ENCODE measurements at regions not wholly inside any gene's neighbourhood (a gene's known extent, or its start where the extent isn't known, plus 50 kb on each side); places are given as distances from the start of the nearest gene placed in this dataset.

GRCh38 chr5:124538191-124538590 is 208.2 kb downstream of the ZNF608 start:
- H3K9ac ChIP-seq (ENCODE audit: insufficient read depth, low read length, poor library complexity, severe bottlenecking), result no peak overlapping the region
- H3K9me3 ChIP-seq (replicated peaks in 1 of 2; ENCODE audit: control insufficient read depth in 1 of 2, insufficient read depth in 1 of 2, low read length in 2 of 2), result no peaks in the 10 kb centered on the region
- H3K4me3 ChIP-seq (replicated peaks in 1 of 3; ENCODE audit: low read depth in 2 of 3, low read length in 3 of 3), result no peak overlapping the region
- no peaks in the 10 kb centered on the region for H4K20me1 ChIP-seq (ENCODE audit: insufficient read depth, low read length)
- no peaks in the 10 kb centered on the region for H3K4me1 Mint-ChIP-seq
- no peaks in the 10 kb centered on the region for H3K27me3 ChIP-seq (ENCODE audit: control insufficient read depth in 2 of 2, insufficient read depth in 2 of 2, low read length in 2 of 2)
- H3K27me3 Mint-ChIP-seq (ENCODE audit: low read depth in 3 of 3), result peaks cover 0 to 1% (median 0%) of the 10 kb centered on the region in 3 donors
- H3K4me3 Mint-ChIP-seq, result no peak overlapping the region
- intact Hi-C loops (cut with micrococcal nuclease), result no loop called here
- H3K4me2 ChIP-seq (replicated peaks; ENCODE audit: extremely low read depth, low read length, poor library complexity, severe bottlenecking), result no peak overlapping the region
- no peak for DNase-seq
- no peaks in the 10 kb centered on the region for H3K4me1 ChIP-seq (ENCODE audit: control insufficient read depth in 1 of 2, insufficient read depth in 2 of 2, low read length in 2 of 2)
- TF ChIP-seq CTCF (IDR thresholded peaks at IDR 0.05), result no peak
- no peaks in the 10 kb centered on the region for H3K79me2 ChIP-seq (ENCODE audit: insufficient read depth, low read length)
- peaks cover 3 to 18% (median 8%) of the 10 kb centered on the region in 7 donors for H3K9me3 Mint-ChIP-seq
- WGBS (ENCODE audit: insufficient coverage), result 65% methylated on average over 2 of the region's 3 CpGs
- H3K27ac Mint-ChIP-seq, result no peak overlapping the region
- H3K36me3 Mint-ChIP-seq, result no peaks in the 10 kb centered on the region
- no peak overlapping the region for H2AFZ ChIP-seq (ENCODE audit: insufficient read depth, low read depth, low read length, poor library complexity, severe bottlenecking)
- no peaks in the 10 kb centered on the region for H3K36me3 ChIP-seq (replicated peaks in 1 of 2; ENCODE audit: control insufficient read depth in 1 of 2, insufficient read depth in 2 of 2, low read length in 2 of 2)
- H3K27ac ChIP-seq (ENCODE audit: low read depth in 1 of 2, low read length in 2 of 2), result no peak overlapping the region

GRCh38 chr5:124537522-124537921 is 208.9 kb downstream of the ZNF608 start:
- no peak for DNase-seq
- intact Hi-C loops (cut with micrococcal nuclease), result no loop called here
- Histone ChIP-seq H4K20me1 (ENCODE audit: insufficient read depth, low read length) (no peaks in the 10 kb centered on the region), H3K4me2 (replicated peaks; ENCODE audit: extremely low read depth, low read length, poor library complexity, severe bottlenecking) (no peak overlapping the region), H3K4me3 (replicated peaks in 1 of 3; ENCODE audit: low read depth in 2 of 3, low read length in 3 of 3) (no peak overlapping the region), H3K36me3 (replicated peaks in 1 of 2; ENCODE audit: control insufficient read depth in 1 of 2, insufficient read depth in 2 of 2, low read length in 2 of 2) (no peaks in the 10 kb centered on the region), H3K4me1 (ENCODE audit: control insufficient read depth in 1 of 2, insufficient read depth in 2 of 2, low read length in 2 of 2) (no peaks in the 10 kb centered on the region), H3K27me3 (ENCODE audit: control insufficient read depth in 2 of 2, insufficient read depth in 2 of 2, low read length in 2 of 2) (no peaks in the 10 kb centered on the region), H3K9me3 (replicated peaks in 1 of 2; ENCODE audit: control insufficient read depth in 1 of 2, insufficient read depth in 1 of 2, low read length in 2 of 2) (no peaks in the 10 kb centered on the region), H2AFZ (ENCODE audit: insufficient read depth, low read depth, low read length, poor library complexity, severe bottlenecking) (no peak overlapping the region), H3K27ac (ENCODE audit: low read depth in 1 of 2, low read length in 2 of 2) (no peak overlapping the region), H3K9ac (ENCODE audit: insufficient read depth, low read length, poor library complexity, severe bottlenecking) (no peak overlapping the region), H3K79me2 (ENCODE audit: insufficient read depth, low read length) (no peaks in the 10 kb centered on the region)
- peaks cover 3 to 21% (median 8%) of the 10 kb centered on the region in 7 donors for H3K9me3 Mint-ChIP-seq
- WGBS (ENCODE audit: insufficient coverage), result 95% methylated on average over 2 of the region's 4 CpGs
- H3K4me1 Mint-ChIP-seq, result no peaks in the 10 kb centered on the region
- H3K27ac Mint-ChIP-seq, result no peak overlapping the region
- H3K36me3 Mint-ChIP-seq, result no peaks in the 10 kb centered on the region
- H3K27me3 Mint-ChIP-seq (ENCODE audit: low read depth in 3 of 3), result peaks cover 0 to 1% (median 0%) of the 10 kb centered on the region in 3 donors
- no peak overlapping the region for H3K4me3 Mint-ChIP-seq
- TF ChIP-seq CTCF (IDR thresholded peaks at IDR 0.05), result no peak

Measured in CD14-positive monocyte (primary cell).